Left lobe of liver (tissue), 2 donors: ENCODE measurements at regions not wholly inside any gene's neighbourhood (a gene's known extent, or its start where the extent isn't known, plus 50 kb on each side); places are given as distances from the start of the nearest gene placed in this dataset.
"Not testable (repeated sequence)": the region's sequence is repeated elsewhere in the genome, so short reads cannot be mapped to it uniquely, and the experiment has no call there.

Experiments used
- ATAC-seq: fragments of 200-7000 bp; cut with Tn5 transposase; one replicate; pipeline ENCODE4 v1.9.1; 2020; ENCODE audit warnings: mild to moderate bottlenecking, moderate library complexity
- DNase-seq: peaks from one replicate; pipeline ENCODE4 v3.0.0-alpha.2; 2020; ENCODE audit warnings: low spot score
- donor health status: DM: no; HTN: no; CAD: no; lungs with moderate emphysema.
- donor health status: DM: no; HTN: yes; CAD: no.

GRCh38 chr12:77229640-77230442 lies 164.5 kb upstream of the E2F7 start:
- ATAC-seq (no peak), DNase-seq (no peak)

GRCh38 chr12:77228376-77228775 lies 163.0 kb upstream of the E2F7 start:
- ATAC-seq: no peak
- DNase-seq: no peak

- no peak for DNase-seq
- ATAC-seq: no peak
Observed at GRCh38 chr12:77226368-77226767, 161.0 kb upstream of the E2F7 start.

DNA sequence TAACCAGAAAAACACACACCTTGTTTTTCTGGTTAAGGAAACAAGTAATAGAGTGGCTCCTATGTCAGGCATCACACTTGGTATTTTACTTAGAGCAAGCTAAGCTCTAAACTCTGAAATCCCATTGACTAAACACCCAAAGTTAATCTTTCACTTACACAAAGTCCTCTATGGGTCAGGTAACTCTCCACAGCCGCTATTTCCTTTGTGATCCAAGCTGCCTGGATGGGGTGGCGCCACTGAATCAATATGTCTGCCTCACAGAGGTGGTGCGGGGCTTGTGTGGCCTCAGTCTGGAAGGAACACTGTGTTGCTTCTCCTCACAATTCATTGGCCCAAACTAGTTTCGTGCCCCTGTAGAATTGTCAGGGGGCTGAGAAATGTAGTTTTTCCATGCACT lies 160.0 kb upstream of the E2F7 start:
- ATAC-seq: no peak
- DNase-seq: no peak

DNA sequence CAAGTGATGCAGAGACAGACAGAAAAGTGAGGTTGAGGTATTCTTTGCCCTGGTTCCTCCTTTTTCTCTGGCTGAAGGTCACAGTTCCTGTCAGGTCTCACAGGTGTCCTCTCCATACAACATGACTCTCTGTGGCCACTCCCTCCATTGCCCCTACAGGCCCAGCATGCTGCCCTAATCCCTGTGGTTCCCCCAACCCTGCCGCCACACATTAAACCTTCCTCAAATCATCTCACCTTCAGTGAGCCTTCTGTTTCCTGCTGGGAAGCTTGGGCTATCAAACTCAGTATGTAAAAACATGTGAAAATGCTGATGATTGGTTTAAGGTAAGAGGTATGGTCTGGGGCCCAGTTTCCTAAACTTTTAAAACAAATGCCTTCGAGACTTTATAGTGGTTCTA lies 159.0 kb upstream of the E2F7 start:
- no peak for DNase-seq

DNA sequence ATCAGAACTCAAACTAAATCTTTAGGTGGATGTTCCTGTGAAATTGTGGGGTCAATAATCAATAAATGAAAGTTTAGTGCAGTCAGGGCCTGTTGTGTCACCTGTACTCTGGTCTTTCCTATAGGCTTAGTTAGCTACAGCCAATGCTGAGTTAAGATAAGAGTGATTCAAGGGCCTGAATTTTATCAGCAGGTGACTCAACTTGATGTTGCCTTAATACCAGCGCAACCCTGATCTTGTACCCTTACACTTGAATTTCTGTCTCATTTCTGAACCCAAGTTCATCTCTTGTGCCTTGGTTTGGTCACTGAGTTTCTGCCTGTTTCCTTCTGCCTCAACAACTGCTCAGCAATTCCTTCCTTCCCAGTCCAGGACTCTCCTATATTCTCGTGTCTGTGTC lies 157.0 kb upstream of the E2F7 start:
- no peak for DNase-seq
- ATAC-seq: no peak

More for the DNA sequence above, 159.0 kb upstream of the E2F7 start:
- no peak for ATAC-seq

GRCh38 chr12:77220586-77220985 lies 155.2 kb upstream of the E2F7 start:
- DNase-seq (no peak), ATAC-seq (no peak)

DNA sequence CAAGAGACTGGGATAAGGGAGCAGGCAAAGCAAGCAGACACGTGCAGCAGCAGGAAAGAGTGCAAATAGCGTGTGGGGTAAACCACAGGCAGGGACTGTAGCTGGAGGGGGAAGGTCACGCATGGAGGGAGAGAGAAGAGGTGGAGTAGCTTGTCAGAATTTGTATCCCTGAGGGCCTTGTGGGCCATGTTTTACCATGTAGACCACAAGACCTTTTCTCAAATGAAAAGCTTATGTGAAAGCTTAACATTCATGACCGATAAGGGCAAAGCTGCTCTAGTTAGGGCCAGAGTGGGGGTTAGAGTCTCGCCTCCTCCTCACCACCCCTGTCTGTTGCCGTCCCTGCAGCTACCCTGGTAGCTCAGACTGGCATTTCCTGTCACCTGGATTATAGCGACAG lies 152.9 kb upstream of the E2F7 start:
- no peak for ATAC-seq
- no peak for DNase-seq

DNA sequence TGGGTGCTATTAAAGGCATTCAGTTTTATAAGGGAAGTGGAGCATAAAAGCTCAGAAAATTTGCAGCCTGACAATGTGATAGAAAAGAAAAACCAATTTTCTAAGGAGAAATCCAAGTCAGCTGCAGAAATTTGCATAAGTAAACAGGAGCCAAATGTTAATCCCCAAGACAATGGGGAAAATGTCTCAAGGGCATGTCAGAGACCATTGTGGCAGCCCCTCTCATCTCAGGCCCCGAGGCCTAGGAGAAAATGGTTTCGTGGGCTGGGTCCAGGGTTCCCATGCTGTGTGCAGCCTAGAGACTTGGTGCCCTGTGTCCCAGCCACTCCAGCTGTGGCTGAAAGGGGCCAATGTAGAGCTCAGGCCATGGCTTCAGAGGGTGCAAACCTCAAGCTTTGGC lies 150.8 kb upstream of the E2F7 start:
- DNase-seq, ATAC-seq: not testable (repeated sequence)

GRCh38 chr12:77214136-77214535 lies 148.8 kb upstream of the E2F7 start:
- ATAC-seq: no peak
- no peak for DNase-seq

DNA sequence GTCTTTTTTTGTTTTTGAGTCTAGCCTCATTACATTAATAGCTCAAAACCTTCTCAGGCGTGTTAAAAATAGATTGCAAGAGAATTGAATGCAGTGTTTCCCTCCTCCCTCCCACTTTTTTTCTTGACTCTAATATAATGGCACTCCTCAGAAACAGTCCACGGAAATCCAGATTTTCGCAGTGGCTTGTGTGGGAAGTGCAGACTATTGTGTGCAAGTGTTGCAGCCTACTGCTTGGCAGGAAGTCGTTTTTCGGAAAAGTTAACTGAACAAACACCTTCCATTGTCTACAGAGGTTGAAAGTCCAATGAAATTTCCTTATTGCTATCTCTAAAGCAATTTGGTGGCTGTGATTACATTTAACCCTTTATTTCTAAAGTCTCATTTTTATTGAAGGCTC lies 147.9 kb upstream of the E2F7 start:
- DNase-seq: no peak
- peak; percentile 13 for ATAC-seq

- no peak for DNase-seq
- ATAC-seq: no peak
Observed at GRCh38 chr12:77210724-77211123, 145.4 kb upstream of the E2F7 start.

- no peak for DNase-seq
- no peak for ATAC-seq
Observed at GRCh38 chr12:77204083-77204482, 138.7 kb upstream of the E2F7 start.

DNA sequence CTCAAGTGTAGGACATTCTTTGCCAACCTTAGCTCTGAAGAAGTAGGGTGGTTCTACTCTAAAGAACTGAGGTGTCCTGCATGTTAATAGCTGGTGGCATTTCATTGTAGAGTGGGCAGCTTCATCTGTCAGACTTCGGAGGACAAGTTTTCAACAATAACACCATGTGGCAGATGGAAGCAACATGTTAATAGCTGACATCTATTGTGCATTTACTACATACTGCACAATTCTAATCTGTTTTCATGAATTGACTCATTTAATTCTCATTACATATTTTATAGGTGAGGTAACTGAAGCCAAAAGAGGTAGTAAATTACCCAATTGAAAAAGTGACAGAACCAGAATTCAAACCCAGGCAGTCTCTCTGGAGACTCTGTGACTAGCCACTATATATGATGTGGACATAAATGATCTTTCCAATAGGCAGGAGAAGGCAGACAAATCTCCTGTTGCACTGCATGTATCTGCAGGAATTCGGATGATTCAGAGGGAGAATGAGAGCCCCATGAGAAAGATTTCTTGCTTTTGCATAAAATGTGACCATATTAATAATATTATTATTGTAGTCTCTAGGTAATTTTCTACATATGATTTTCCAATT lies 137.2 kb upstream of the E2F7 start:
- no peak for ATAC-seq

DNA sequence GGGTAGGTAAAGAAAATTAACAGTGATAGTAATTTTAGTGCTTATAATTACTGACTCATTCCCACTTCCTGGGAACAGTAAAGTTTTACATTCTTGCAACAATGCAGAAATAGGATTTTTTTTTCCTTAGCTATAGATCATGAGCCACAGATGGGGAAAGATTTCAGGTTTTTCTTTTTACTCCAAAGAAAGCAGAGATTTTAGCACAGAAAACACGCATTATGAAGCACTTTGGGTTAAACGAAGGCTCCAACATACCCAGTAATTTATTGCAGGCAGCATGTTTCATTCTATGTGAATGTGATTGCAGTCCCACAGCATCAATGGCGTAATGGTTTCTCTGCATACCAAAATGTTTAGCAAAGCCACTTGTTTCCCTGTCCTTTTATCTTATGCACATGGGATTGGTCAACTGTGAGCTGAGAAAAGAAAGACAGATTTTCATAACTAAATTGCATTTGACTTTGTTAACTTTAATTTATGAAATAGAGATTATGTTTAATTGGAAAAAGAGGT lies 124.6 kb upstream of the E2F7 start:
- ATAC-seq (no peak), DNase-seq (no peak)

More for the DNA sequence above, 137.2 kb upstream of the E2F7 start:
- DNase-seq: no peak

GRCh38 chr12:77189458-77189857 lies 124.1 kb upstream of the E2F7 start:
- no peak for ATAC-seq
- no peak for DNase-seq

DNA sequence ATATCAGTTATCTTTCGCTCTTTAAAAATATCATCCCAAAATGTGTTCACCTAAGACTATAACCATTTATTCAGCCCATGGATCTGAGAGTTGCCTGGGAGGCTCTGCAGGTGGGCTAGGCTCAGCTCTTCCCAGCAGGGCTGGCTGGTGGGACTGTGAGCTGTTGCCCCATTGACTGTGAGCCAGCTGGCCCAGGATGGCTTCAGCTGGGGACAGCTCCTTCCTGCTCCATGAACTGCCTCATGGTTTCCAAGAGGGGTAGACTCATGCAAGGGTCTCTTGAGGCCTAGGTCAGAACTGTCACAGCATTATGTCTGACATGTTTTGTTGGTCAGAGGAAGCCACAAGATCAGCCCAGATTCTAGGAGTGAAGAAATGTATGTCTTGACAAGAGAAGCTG lies 114.1 kb upstream of the E2F7 start:
- no peak for DNase-seq
- ATAC-seq: no peak

DNA sequence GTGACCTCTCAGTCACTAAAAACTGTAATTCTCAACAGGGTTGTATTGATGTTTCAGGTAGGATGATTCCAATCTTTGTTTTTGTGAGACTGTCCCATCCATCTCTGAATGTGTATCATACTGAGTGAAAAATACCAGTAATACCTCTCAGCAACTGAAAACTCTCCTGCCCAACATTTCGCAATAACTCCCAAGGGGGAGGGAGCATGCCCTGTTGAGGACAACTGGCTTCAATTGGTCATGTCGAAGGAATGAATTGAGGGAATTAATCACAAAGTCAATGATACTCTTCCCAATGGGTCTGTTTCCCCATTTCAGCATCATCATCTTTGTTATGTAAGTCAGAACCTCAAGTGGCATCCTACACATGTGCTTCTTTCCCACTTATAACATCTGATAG lies 102.4 kb upstream of the E2F7 start:
- no peak for ATAC-seq
- DNase-seq: no peak

DNA sequence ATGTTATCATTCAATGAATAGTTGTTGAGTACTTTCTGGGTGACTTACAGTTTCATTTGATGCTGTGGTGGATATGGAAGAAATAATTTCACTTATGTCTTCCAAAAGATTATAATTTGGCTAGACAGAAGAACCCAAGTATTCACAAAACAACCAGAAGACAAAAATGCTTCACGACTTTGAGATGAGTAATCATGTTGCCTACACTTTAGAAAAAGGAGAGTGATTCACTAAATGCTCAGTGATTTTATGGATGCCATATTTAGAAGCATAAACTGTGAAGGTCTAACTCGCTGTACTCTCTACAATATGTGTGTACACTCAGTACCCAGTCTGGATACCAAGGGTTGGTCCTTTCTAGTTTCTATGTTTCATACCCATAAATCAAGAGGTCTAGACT lies 101.3 kb upstream of the E2F7 start:
- DNase-seq (no peak), ATAC-seq (no peak)

- no peak for ATAC-seq
- no peak for DNase-seq
Observed at GRCh38 chr12:77163074-77164038, 98.0 kb upstream of the E2F7 start.

DNA sequence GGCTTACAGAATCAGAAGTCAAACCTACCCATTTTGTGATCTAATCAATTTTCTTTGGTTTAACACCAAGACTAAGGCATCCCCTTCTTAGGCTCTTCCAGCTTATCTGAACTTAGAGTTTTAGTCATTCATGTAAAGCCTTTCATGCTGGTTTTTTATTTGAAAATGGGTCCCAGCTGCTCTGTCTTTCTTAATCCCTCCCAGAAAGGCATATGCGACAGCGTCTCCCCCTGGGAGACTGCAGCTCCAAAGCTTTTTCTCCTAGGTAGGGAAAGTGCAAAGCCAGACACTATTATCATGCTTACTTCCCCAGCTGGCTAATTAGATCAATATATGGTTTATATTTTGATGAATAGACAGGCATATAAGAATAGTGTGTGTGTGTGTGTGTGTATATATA lies 96.6 kb upstream of the E2F7 start:
- no peak for ATAC-seq
- DNase-seq: no peak
